NB4 (cell line): ENCODE measurements at regions not wholly inside any gene's neighbourhood (a gene's known extent, or its start where the extent isn't known, plus 50 kb on each side); places are given as distances from the start of the nearest gene placed in this dataset.
A peak's percentile ranks its signal among the peaks of the same experiment; 100 is the strongest.

ENCODE experiments used
- DNase-seq: peaks from one replicate; pipeline ENCODE4 v3.0.0; 2010; ENCODE audit warnings: low read depth
- H3K4me3 ChIP-seq: one replicate; pipeline ENCODE4 v1.5.1; 2011; ENCODE audit warnings: mild to moderate bottlenecking, low read depth, low read length, moderate library complexity
- CTCF ChIP-seq: IDR thresholded peaks from one replicate; pipeline ENCODE4 v1.5.1; 2012; ENCODE audit warnings: low read depth, low read length
- MYC ChIP-seq: IDR thresholded peaks from 2 replicates; pipeline ENCODE4 v1.6.1; 2011; ENCODE audit warnings: low read depth, low read length
- POLR2A ChIP-seq: IDR thresholded peaks from 2 replicates; pipeline ENCODE4 v1.6.1; 2011; ENCODE audit warnings: mild to moderate bottlenecking; ENCODE audit not compliant: insufficient read length; ENCODE audit errors: extremely low read depth
- TF ChIP-seq, protein P1 (sequence below): IDR thresholded peaks from 2 replicates; pipeline ENCODE4 v1.6.1; 2011; ENCODE audit warnings: low read depth, low read length

DNA sequence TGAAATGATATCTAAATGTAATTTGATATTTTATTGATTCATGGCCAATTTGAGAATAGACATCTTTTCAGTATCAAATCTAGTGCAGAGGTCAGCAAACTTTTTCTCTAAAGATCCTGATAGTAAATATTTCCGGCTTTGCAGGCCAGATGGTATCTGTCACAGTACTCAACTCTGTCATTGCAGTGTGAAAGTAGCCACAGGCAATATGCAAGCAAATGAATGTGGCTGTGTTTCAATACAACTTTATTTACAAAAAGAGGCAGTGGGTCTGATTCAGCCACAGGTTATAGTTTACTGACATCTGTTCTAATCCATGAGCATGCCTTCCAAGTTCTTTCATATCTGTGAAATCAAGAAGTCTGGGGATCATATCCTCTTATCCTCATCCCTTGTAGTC is 221.2 kb downstream of the PRDM2 start:
- H3K4me3 ChIP-seq = no peak overlapping the region
- no peak for TF ChIP-seq CTCF
- TF ChIP-seq MYC = no peak
- TF ChIP-seq, protein P1, sequence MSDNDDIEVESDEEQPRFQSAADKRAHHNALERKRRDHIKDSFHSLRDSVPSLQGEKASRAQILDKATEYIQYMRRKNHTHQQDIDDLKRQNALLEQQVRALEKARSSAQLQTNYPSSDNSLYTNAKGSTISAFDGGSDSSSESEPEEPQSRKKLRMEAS = no peak
- no peak for TF ChIP-seq POLR2A
- DNase-seq = no peak

DNA sequence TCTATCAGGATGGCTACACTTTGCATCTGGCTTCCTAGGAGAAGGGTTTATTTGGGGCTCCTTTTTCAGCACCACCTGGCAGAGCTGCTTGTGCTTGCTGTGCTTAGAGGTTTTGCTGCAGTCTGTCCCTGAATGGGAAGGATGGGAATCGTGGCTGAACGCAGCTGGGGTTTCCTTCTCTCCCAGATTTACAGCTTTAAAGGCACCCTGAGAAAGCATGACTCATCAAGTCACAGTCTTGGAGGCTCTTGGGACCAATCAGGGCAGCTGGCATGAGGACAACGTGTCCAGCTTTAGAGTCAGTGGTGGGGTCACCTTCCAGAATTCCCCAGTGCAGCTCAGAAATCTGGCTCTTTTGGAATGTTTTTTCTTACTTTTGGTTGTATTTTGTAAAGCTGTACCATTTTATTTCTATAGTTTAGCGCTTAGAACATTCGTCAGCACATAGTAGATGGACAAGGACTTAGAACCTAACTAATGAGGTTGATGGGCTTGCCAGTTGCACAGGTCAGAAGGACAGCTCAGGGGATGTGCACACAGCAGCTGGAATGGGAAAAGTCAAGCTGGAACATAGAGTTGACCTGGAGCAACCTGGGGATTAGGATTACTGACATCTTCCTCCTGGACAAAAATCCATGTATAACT is 222.6 kb downstream of the PRDM2 start:
- H3K4me3 ChIP-seq = no peak overlapping the region
- DNase-seq = no peak
- TF ChIP-seq MYC (no peak), POLR2A (no peak), CTCF (no peak)
- TF ChIP-seq, protein P1 = no peak

DNA sequence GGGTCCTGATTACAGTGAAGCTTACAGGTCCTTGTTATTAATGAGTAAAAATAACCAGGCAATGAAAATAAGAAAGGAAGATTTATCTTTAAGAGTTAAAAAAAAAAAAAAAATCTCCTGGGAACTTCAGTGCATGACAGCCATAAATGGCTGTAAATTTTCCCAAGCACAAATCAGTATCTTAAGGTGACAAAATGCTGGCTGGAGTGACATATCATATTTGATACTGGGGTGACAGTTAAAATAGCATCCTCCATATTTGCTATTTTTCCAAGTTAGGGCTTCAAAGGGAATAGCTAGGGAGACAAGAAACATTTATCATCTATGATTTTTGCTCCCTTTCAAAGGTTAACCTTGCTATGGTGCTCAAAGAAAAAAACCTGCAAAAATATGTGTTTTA is 226.6 kb downstream of the PRDM2 start:
- H3K4me3 ChIP-seq = no peak overlapping the region
- no peak for DNase-seq
- TF ChIP-seq, protein P1 = no peak
- TF ChIP-seq CTCF (no peak), POLR2A (no peak), MYC (no peak)

- no peak for TF ChIP-seq MYC
- TF ChIP-seq CTCF = no peak
- no peak for TF ChIP-seq POLR2A
- TF ChIP-seq, protein P1 = no peak
- no peak overlapping the region for H3K4me3 ChIP-seq
- DNase-seq = no peak
These were observed 227.7 kb downstream of the PRDM2 start for GRCh38 chr1:13927736-13928135.

- H3K4me3 ChIP-seq = no peak overlapping the region
- no peak for DNase-seq
- no peak for TF ChIP-seq POLR2A
- TF ChIP-seq, protein P1 = no peak
- no peak for TF ChIP-seq CTCF
- no peak for TF ChIP-seq MYC
These were observed 229.3 kb downstream of the PRDM2 start for GRCh38 chr1:13929313-13929712.

GRCh38 chr1:13930151-13930550 is 230.2 kb downstream of the PRDM2 start:
- TF ChIP-seq CTCF (peak; percentile 63), MYC (no peak)
- DNase-seq = peak; percentile 25
- no peak overlapping the region for H3K4me3 ChIP-seq
